Mammary epithelial cell (primary cell): ENCODE measurements at regions not wholly inside any gene's neighbourhood (a gene's known extent, or its start where the extent isn't known, plus 50 kb on each side); places are given as distances from the start of the nearest gene placed in this dataset.

Source experiments
- CTCF ChIP-seq, 2 donors: IDR thresholded peaks in 1 of 2; conservative IDR thresholded peaks in 1 of 2; 2 replicates each; pipeline ENCODE4 v1.5.1; 2011 to 2012; ENCODE audit warnings: inconsistent platforms in 2 of 2, low read length in 2 of 2, mild to moderate bottlenecking in 2 of 2, control low read depth in 1 of 2, low read depth in 1 of 2; ENCODE audit not compliant: insufficient read depth in 1 of 2; ENCODE audit errors: extremely low read depth in 1 of 2
- EZH2 ChIP-seq: IDR thresholded peaks from 2 replicates; pipeline ENCODE4 v1.6.1; 2012; ENCODE audit warnings: low read length, inconsistent platforms, borderline replicate concordance

GRCh38 chr15:69924531-69924930, 173.2 kb downstream of the TLE3 start:
- TF ChIP-seq CTCF (conservative IDR thresholded peaks at IDR 0.05 in 1 of 2, IDR thresholded peaks at IDR 0.05 in 1 of 2; ENCODE audit: extremely low read depth in 1 of 2, insufficient read depth in 1 of 2, low read depth in 1 of 2, low read length in 2 of 2) (no peak), EZH2 (no peak)
